ENCODE measurements at regions not wholly inside any gene's neighbourhood (a gene's known extent, or its start where the extent isn't known, plus 50 kb on each side); places are given as distances from the start of the nearest gene placed in this dataset.

DNA sequence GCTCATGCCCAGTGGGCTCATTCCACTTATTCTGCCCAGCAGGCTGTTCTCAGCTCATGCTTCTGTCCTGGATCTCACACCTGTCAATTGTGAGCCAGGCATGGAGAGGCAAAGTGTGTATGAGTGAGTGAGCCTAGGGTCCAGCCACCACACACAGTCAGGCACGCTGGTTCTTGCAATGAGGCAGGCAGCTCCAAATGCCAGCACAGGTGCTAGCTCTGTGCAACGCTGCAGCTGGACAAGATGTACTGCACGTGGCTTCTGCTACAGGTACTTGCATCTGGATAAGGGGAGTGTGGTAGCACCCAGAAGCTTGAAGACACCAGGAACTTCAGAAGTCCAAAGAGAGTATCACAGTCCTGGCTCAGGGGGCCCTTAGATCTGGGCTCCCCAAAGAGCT lies 1249.4 kb upstream of the IGFBP7 start:
- WGBS (ENCODE audit: extremely low coverage, insufficient read length, low lambda C conversion rate): no CpG with 5 or more reads among the region's 3 CpGs
- DNase-seq: no peak

More for the DNA sequence above, 1249.4 kb upstream of the IGFBP7 start:
- Histone ChIP-seq H2AFZ (ENCODE audit: low read length) (no peak overlapping the region), H3K79me2 (ENCODE audit: insufficient read depth, low read length) (no peaks in the 10 kb centered on the region), H3K4ac (ENCODE audit: low read depth, low read length) (no peak overlapping the region), H3K4me1 (ENCODE audit: insufficient read depth, low read length) (no peaks in the 10 kb centered on the region), H3K18ac (ENCODE audit: insufficient read length, low read depth, low read length) (no peak overlapping the region), H3K56ac (ENCODE audit: insufficient read length, low read depth, low read length) (no peak overlapping the region), H2BK5ac (ENCODE audit: insufficient read length, low read length) (no peak overlapping the region), H2BK20ac (ENCODE audit: low read depth, low read length, poor library complexity, severe bottlenecking) (no peak overlapping the region), H3K79me1 (ENCODE audit: insufficient read depth, low read depth, low read length, poor library complexity, severe bottlenecking) (no peaks in the 10 kb centered on the region), H4K8ac (replicated peaks; ENCODE audit: insufficient read length, low read depth, low read length) (no peak overlapping the region), H3K23ac (ENCODE audit: insufficient read length, low read depth, low read length) (no peak overlapping the region), H3K23me2 (ENCODE audit: insufficient read length, low read depth, low read length, poor library complexity, severe bottlenecking) (no peaks in the 10 kb centered on the region), H2BK120ac (ENCODE audit: low read depth, low read length, poor library complexity, severe bottlenecking) (no peak overlapping the region), H3K9ac (ENCODE audit: extremely low read depth, insufficient read length, low read length) (no peak overlapping the region), H3T11ph (ENCODE audit: low read length) (no peak overlapping the region), H2AK5ac (ENCODE audit: insufficient read length, low read length) (no peak overlapping the region), H2BK12ac (ENCODE audit: insufficient read length, low read depth, low read length) (no peak overlapping the region), H4K5ac (ENCODE audit: insufficient read length, low read depth, low read length) (no peak overlapping the region), H3K14ac (ENCODE audit: insufficient read depth, low read length) (no peak overlapping the region), H3K27me3 (ENCODE audit: insufficient read depth, low read length) (no peaks in the 10 kb centered on the region), H4K91ac (ENCODE audit: insufficient read length, low read depth, low read length) (no peak overlapping the region), H3K27ac (ENCODE audit: insufficient read length, low read depth, low read length) (no peak overlapping the region), H2BK15ac (ENCODE audit: low read depth, low read length) (no peak overlapping the region), H4K20me1 (ENCODE audit: control insufficient read depth, insufficient read depth, insufficient read length) (no peaks in the 10 kb centered on the region), H3K9me3 (ENCODE audit: control insufficient read depth, low read depth, low read length) (peaks cover 14% of the 10 kb centered on the region), H3K4me2 (ENCODE audit: insufficient read depth, insufficient read length, low read length) (no peak overlapping the region)
- peaks cover 3% of the 10 kb centered on the region for H3K27me3 Mint-ChIP-seq (ENCODE audit: low read depth)
- peaks cover 29 to 43% of the 10 kb centered on the region in 2 experiments for H3K9me3 Mint-ChIP-seq
- no peak overlapping the region for H3K27ac Mint-ChIP-seq
- TF ChIP-seq, protein P1, sequence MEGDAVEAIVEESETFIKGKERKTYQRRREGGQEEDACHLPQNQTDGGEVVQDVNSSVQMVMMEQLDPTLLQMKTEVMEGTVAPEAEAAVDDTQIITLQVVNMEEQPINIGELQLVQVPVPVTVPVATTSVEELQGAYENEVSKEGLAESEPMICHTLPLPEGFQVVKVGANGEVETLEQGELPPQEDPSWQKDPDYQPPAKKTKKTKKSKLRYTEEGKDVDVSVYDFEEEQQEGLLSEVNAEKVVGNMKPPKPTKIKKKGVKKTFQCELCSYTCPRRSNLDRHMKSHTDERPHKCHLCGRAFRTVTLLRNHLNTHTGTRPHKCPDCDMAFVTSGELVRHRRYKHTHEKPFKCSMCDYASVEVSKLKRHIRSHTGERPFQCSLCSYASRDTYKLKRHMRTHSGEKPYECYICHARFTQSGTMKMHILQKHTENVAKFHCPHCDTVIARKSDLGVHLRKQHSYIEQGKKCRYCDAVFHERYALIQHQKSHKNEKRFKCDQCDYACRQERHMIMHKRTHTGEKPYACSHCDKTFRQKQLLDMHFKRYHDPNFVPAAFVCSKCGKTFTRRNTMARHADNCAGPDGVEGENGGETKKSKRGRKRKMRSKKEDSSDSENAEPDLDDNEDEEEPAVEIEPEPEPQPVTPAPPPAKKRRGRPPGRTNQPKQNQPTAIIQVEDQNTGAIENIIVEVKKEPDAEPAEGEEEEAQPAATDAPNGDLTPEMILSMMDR (conservative IDR thresholded peaks at IDR 0.05): no peak
- H3K4me1 Mint-ChIP-seq: no peaks in the 10 kb centered on the region
- H3K4me3 Mint-ChIP-seq: no peak overlapping the region
- peaks cover 7 to 30% (median 27%) of the 10 kb centered on the region in 3 experiments for H3K36me3 Mint-ChIP-seq (ENCODE audit: insufficient read depth in 1 of 3, low read depth in 3 of 3)
